GM21619 (cell line): ENCODE measurements at regions not wholly inside any gene's neighbourhood (a gene's known extent, or its start where the extent isn't known, plus 50 kb on each side); places are given as distances from the start of the nearest gene placed in this dataset.

ENCODE experiments used
- ATAC-seq: cut with Tn5 transposase; IDR thresholded peaks from one replicate; pipeline ENCODE4 v1.9.1; 2021; ENCODE audit not compliant: unreplicated experiment

GRCh38 chr11:112398798-112399478 lies 138.3 kb upstream of the PLET1 start:
- no peak for ATAC-seq

- no peak for ATAC-seq
Observed at GRCh38 chr11:112400476-112401014, 139.9 kb upstream of the PLET1 start.

GRCh38 chr11:112401036-112401769 lies 140.5 kb upstream of the PLET1 start:
- ATAC-seq = no peak

GRCh38 chr11:112403432-112403831 lies 142.8 kb upstream of the PLET1 start:
- ATAC-seq = no peak

- no peak for ATAC-seq
Observed at GRCh38 chr11:112404112-112404511, 143.5 kb upstream of the PLET1 start.

GRCh38 chr11:112408517-112408916 lies 147.9 kb upstream of the PLET1 start:
- ATAC-seq = no peak

- ATAC-seq = no peak
Observed at GRCh38 chr11:112410325-112410724, 149.7 kb upstream of the PLET1 start.

- no peak for ATAC-seq
Observed at GRCh38 chr11:112412383-112412782, 151.7 kb upstream of the PLET1 start.

GRCh38 chr11:112417339-112417738 lies 156.7 kb upstream of the PLET1 start:
- ATAC-seq = no peak

- ATAC-seq = no peak
Observed at GRCh38 chr11:112418438-112418837, 157.8 kb upstream of the PLET1 start.

GRCh38 chr11:112421879-112422278 lies 161.2 kb upstream of the PLET1 start:
- no peak for ATAC-seq

- ATAC-seq = no peak
Observed at GRCh38 chr11:112425121-112425520, 164.5 kb upstream of the PLET1 start.

- ATAC-seq = no peak
Observed at GRCh38 chr11:112437096-112437495, 176.4 kb upstream of the PLET1 start.

- no peak for ATAC-seq
Observed at GRCh38 chr11:112439614-112440013, 179.0 kb upstream of the PLET1 start.

- ATAC-seq = no peak
Observed at GRCh38 chr11:112440518-112440917, 179.9 kb upstream of the PLET1 start.

- ATAC-seq = no peak
Observed at GRCh38 chr11:112448168-112448567, 187.5 kb upstream of the PLET1 start.

- no peak for ATAC-seq
Observed at GRCh38 chr11:112448806-112449205, 188.1 kb upstream of the PLET1 start.

GRCh38 chr11:112451250-112451649 lies 190.6 kb upstream of the PLET1 start:
- no peak for ATAC-seq

- no peak for ATAC-seq
Observed at GRCh38 chr11:112453601-112454577, 193.2 kb upstream of the PLET1 start.

GRCh38 chr11:112454841-112455240 lies 194.2 kb upstream of the PLET1 start:
- ATAC-seq = no peak

- ATAC-seq = no peak
Observed at GRCh38 chr11:112455791-112456190, 195.1 kb upstream of the PLET1 start.
